Heart right ventricle (tissue), 16 donors: ENCODE measurements at regions not wholly inside any gene's neighbourhood (a gene's known extent, or its start where the extent isn't known, plus 50 kb on each side); places are given as distances from the start of the nearest gene placed in this dataset.

Experiments
- ATAC-seq, 8 donors: fragments of 200-7000 bp; cut with Tn5 transposase; one replicate each; pipeline ENCODE4 v1.9.1; 2020; ENCODE audit warnings: mild to moderate bottlenecking in 8 of 8, moderate library complexity in 8 of 8, moderate number of reproducible peaks in 1 of 8
- DNase-seq, 2 donors: peaks; one replicate each; pipeline ENCODE4 v3.0.0-alpha.2; 2020
- H3K27ac ChIP-seq, 10 donors: fragments of 200-600 bp; sonication (generic) in 2 of 10; one replicate each; pipeline versions ENCODE4 v1.5.0 to v1.8.0; 2020 to 2022; ENCODE audit warnings: mild to moderate bottlenecking in 3 of 10
- H3K27me3 ChIP-seq, 7 donors: fragments of 200-600 bp; one replicate each; pipeline ENCODE4 v1.8.0; 2021 to 2022; ENCODE audit warnings: mild to moderate bottlenecking in 2 of 7
- H3K36me3 ChIP-seq, 9 donors: fragments of 200-600 bp; sonication (generic) in 1 of 9; one replicate each; pipeline versions ENCODE4 v1.5.0 to v1.8.0; 2020 to 2022; ENCODE audit warnings: mild to moderate bottlenecking in 2 of 9
- H3K4me1 ChIP-seq, 9 donors: fragments of 200-600 bp; sonication (generic) in 1 of 9; one replicate each; pipeline versions ENCODE4 v1.5.0 to v1.8.0; 2020 to 2022; ENCODE audit warnings: mild to moderate bottlenecking in 4 of 9
- H3K4me3 ChIP-seq, 10 donors: fragments of 200-600 bp; sonication (generic) in 2 of 10; one replicate each; pipeline versions ENCODE4 v1.5.0 to v1.8.0; 2020 to 2022; ENCODE audit warnings: mild to moderate bottlenecking in 7 of 10, moderate library complexity in 2 of 10
- H3K9me3 ChIP-seq, 11 donors: fragments of 200-600 bp in 10 of 11; sonication (generic) in 2 of 11; one replicate each; pipeline versions ENCODE4 v1.5.0 to v1.8.0; 2013 to 2022; ENCODE audit warnings: mild to moderate bottlenecking in 2 of 11, control low read depth in 1 of 11, moderate library complexity in 1 of 11
- WGBS, 2 donors: extraction: QIAGEN DNeasy Blood & Tissue Kit; methylation state at CpG; one replicate each; pipeline ENCODE4 v1.1.7; 2013; ENCODE audit warnings: inconsistent platforms in 1 of 2; 5-methylcytosine and 5-hydroxymethylcytosine counted together
- intact Hi-C, 10 donors: fragments of 100-400 bp; cut with DNase I; formaldehyde crosslinking; loops; one replicate each; pipeline versions ENCODE4 v1.11.1 to v1.14.2; 2022
- TF ChIP-seq, protein P1 (sequence below), 9 donors: fragments of 200-600 bp; sonication (generic) in 2 of 9; IDR thresholded peaks; one replicate each; pipeline versions ENCODE4 v1.5.0 to v1.8.0; 2021 to 2022; ENCODE audit warnings: antibody characterized with exemption in 9 of 9, mild to moderate bottlenecking in 5 of 9, moderate library complexity in 1 of 9
- donor health status: Arrhythmogenic right ventricular cardiomyopathy.
- donor health status: ischemic (EF 13 %, LVEDD 7.1; RV severe dilation, severe dysfunction).
- donor health status: healthy with polysubstance abuse.
- donor health status: DM: no; HTN: yes; CAD: no.
- donor health status: DM: no; HTN: no; CAD: no.
- donor health status: ischemic (EF 25% LVEDD 6.9; RV normal size, moderate dysfunction).
- donor health status: ischemic (EF 25% LVEDD 5.7; RV mildly dilated, moderate dysfunction).
- donor health status: healthy.
- donor health status: DM: yes; HTN: yes; CAD: no.
- donor health status: Ischemic cardiomyopathy.
- donor health status: ischemic (EF 35%, LVEDD 5.7; RV mildly dilated, moderate dysfunction).
- donor health status: nonischemic (EF 11% LVEDD 7.7; RV severe dilation, severe dysfunction).
- donor health status: DM: yes; HTN: yes; CAD: no.
- donor health status: PGD.
- donor health status: ischemic (EF 29% LVEDD 5.4; RV normal size, mild dysfunction).
- donor health status: nonischemic (EF 23%, LVEDD 6.1; RV moderate dilation, normal function).

DNA sequence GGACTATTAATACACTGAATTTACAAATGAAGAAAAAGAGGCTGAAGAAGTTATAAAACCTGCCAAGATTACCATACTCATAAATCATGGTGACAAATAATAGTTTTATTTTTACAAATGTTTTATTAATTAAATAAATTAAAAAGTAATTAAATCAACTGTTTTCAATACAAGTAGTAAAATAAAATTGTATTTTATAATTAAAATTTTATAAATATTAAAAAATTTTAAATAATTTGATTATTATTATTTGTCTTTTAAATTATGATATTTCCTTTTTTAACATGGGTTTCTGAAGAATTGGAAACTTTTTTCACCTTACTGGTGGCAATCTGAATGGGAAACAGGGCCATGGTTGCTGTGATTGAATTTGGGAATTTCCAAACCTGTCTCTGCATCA is 177.3 kb upstream of the TSHZ2 start:
- ATAC-seq, result no peak
- H3K9me3 ChIP-seq, result no peaks in the 10 kb centered on the region
- no peak for DNase-seq
- H3K4me3 ChIP-seq, result no peak overlapping the region
- H3K27ac ChIP-seq, result no peak overlapping the region
- no peaks in the 10 kb centered on the region for H3K36me3 ChIP-seq
- TF ChIP-seq, protein P1, sequence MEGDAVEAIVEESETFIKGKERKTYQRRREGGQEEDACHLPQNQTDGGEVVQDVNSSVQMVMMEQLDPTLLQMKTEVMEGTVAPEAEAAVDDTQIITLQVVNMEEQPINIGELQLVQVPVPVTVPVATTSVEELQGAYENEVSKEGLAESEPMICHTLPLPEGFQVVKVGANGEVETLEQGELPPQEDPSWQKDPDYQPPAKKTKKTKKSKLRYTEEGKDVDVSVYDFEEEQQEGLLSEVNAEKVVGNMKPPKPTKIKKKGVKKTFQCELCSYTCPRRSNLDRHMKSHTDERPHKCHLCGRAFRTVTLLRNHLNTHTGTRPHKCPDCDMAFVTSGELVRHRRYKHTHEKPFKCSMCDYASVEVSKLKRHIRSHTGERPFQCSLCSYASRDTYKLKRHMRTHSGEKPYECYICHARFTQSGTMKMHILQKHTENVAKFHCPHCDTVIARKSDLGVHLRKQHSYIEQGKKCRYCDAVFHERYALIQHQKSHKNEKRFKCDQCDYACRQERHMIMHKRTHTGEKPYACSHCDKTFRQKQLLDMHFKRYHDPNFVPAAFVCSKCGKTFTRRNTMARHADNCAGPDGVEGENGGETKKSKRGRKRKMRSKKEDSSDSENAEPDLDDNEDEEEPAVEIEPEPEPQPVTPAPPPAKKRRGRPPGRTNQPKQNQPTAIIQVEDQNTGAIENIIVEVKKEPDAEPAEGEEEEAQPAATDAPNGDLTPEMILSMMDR (IDR thresholded peaks at IDR 0.05), result no peak
- intact Hi-C loops, result no loop called here
- H3K27me3 ChIP-seq, result peaks cover 0 to 5% (median 0%) of the 10 kb centered on the region in 7 donors
- no peaks in the 10 kb centered on the region for H3K4me1 ChIP-seq

DNA sequence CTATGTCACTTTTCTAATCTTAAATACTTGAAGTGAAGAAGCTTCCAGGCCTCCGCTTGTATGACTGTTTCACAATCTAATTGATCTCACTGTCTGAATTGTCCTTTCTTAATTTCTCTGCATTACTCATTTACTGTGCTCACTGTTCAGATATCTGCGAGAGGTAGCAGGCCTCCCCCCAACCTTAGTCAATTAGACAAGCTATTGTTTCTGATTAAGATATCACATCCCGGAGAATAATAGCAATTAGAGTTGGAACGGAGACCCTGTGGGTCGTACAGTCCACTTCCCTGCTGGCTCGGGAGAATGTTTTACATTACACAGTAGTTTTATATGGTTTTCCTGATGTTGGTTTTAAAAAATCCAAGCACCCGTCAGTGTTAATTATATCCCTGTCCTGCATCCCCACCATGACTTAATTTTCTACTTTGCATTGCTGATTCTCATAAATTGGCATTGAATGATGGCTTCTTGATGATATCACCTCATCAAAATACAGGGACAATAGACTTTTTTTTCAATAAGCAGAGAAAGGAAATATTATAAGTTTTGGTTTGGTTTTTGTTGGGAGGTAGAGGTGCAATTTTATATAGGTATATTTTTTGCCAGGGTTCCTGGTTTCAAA is 178.7 kb upstream of the TSHZ2 start:
- Histone ChIP-seq H3K27ac (no peak overlapping the region), H3K4me3 (no peak overlapping the region), H3K4me1 (no peaks in the 10 kb centered on the region), H3K36me3 (no peaks in the 10 kb centered on the region), H3K27me3 (peaks cover 0 to 10% (median 0%) of the 10 kb centered on the region in 7 donors), H3K9me3 (no peaks in the 10 kb centered on the region)
- DNase-seq (no peak), ATAC-seq (no peak)
- TF ChIP-seq, protein P1 (IDR thresholded peaks at IDR 0.05), result no peak
- intact Hi-C loops, result no loop called here
- WGBS, 2 donors, result 73 to 76% methylated on average over 7 of the region's 7 CpGs

DNA sequence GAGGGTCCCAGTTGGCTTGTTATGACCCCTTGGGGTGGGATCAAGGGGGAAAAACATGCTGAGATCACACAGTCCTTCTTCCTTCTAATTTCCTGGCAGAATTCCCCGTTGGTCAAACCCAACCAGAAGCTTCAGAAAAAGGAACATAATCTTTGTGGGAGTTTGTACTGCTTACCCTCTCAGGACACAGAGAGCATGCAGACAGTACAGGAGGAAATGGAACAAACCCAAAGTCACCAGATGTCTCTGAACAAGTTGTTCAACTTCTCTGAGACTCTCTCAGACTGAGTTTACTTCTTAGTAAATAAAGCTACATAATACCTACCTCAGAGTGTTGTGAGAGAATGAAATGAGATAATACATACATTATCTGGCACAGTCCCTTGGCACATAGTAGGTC is 181.1 kb upstream of the TSHZ2 start:
- 39 to 50% methylated on average over 1 of the region's 1 CpG for WGBS, 2 donors
- intact Hi-C loops, result no loop called here

DNA sequence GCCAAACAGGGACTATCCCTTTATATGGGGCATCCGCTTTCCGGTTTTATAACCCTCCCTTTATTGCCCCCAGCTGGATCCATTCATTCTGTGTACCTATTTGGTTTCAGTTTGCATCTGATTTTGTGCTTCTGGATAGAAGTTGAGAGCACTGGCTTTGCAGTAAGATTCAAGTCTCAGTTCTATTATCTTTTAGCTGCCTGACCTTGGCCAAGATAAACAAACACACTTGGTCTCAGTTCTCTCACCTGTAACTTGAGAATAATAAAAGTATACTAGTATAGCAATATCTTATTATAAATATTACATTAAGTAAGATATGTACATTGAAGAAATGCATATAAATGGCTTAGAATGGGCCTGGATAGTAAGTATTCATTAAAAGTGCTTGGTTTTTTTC is 182.4 kb upstream of the TSHZ2 start:
- DNase-seq, result no peak
- no peak for ATAC-seq

More for the DNA sequence above, 181.1 kb upstream of the TSHZ2 start:
- Histone ChIP-seq H3K4me3 (no peak overlapping the region), H3K36me3 (no peaks in the 10 kb centered on the region), H3K27ac (no peak overlapping the region), H3K27me3 (peaks cover 0 to 10% (median 0%) of the 10 kb centered on the region in 7 donors), H3K4me1 (no peaks in the 10 kb centered on the region), H3K9me3 (no peaks in the 10 kb centered on the region)
- ATAC-seq (peak in 2 of 8 donors; percentile 42 to 68), DNase-seq (no peak)
- TF ChIP-seq, protein P1 (IDR thresholded peaks at IDR 0.05), result no peak

More for the DNA sequence above, 182.4 kb upstream of the TSHZ2 start:
- intact Hi-C loops, result no loop called here
- whole genome bisulfite sequencing, 2 donors, result 87 to 91% methylated on average over 2 of the region's 2 CpGs
- H3K27ac ChIP-seq, result no peak overlapping the region
- TF ChIP-seq, protein P1 (IDR thresholded peaks at IDR 0.05), result no peak
- no peaks in the 10 kb centered on the region for H3K4me1 ChIP-seq
- peaks cover 0 to 5% (median 0%) of the 10 kb centered on the region in 7 donors for H3K27me3 ChIP-seq
- no peaks in the 10 kb centered on the region for H3K36me3 ChIP-seq
- no peak overlapping the region for H3K4me3 ChIP-seq
- no peaks in the 10 kb centered on the region for H3K9me3 ChIP-seq
